GM18909 (cell line): ENCODE measurements at regions not wholly inside any gene's neighbourhood (a gene's known extent, or its start where the extent isn't known, plus 50 kb on each side); places are given as distances from the start of the nearest gene placed in this dataset.

Experiments used
- ATAC-seq: cut with Tn5 transposase; IDR thresholded peaks from one replicate; pipeline ENCODE4 v1.9.1; 2021; ENCODE audit warnings: mild to moderate bottlenecking; ENCODE audit not compliant: unreplicated experiment, poor library complexity

DNA sequence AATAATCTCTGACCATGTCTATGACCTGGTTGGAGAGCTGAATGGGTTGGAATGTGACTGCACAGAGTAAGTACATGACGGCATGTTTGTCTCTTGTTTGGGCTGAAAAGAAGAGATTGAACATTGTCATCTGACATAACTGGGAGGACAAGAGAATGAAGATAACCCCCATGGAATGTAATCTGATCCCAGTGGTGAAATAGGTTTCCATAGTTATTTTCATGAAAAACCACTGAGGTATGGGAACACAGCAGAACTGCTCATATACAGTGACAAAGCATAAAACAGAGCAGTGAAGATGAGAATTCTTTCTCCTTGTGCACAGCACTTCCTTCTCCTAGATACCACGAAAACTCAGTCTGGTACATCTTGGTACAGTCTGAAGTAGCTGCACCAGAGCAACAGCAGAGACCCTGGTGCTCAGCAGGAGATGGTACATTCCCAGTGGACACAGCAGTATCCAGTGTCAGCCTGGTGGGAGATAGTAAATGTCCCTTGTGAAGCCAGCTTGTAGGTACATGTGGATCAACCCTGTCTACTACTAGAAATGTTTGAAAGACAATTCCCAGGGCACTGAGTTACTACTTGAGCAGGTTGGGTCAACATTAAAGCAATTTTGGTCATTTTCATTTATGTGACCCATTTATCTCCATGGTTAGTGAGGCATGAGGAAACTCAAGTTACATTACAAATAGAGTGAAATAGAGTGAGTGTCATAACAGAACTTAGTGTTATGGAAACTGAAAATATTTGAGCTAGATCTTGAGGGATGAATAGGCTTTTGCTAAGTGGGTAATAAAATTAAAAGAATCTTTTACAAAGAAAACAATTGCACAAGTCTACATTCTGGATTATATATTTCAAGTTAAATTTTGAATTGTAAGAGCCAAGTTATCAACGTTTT lies 178.3 kb downstream of the SUCNR1 start:
- peak; percentile 58 for ATAC-seq

DNA sequence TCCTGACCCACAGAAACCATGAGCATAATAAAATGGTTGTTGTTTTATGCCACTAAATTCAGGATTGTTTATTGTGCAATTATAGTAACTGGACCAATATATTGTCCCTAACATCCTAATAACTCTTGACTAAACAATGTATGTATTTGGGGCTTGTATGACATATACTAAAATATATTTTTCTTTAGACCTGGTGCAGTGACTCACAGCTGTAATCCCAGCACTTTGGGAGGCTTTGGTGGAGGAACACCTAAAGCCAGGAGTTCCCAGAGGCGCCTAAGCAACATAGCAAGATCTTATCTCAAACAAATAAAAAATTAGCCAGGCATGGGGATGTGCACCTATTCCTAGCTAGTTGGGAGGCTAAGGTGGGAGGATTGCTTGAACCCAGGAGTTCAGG lies 180.4 kb downstream of the SUCNR1 start:
- ATAC-seq, result no peak

DNA sequence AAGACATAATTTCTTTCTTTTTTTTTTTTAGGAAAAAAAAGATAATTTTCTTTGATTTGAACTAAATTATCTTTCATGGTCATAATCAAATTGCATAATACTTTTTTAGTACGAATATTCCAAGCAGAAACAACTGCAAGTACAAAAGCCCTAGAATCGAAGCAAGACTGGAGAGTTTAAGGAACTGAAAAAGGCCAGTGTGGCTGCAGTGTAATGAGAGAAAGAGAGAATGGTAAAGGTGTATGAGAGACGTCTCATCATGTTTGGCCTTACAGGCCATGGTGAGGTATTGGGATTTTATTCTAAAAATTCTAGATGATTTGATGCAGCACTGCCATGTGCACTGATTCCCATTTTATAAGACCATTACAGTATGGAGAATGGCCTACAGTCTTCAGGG lies 180.9 kb downstream of the SUCNR1 start:
- ATAC-seq, result peak; percentile 47

DNA sequence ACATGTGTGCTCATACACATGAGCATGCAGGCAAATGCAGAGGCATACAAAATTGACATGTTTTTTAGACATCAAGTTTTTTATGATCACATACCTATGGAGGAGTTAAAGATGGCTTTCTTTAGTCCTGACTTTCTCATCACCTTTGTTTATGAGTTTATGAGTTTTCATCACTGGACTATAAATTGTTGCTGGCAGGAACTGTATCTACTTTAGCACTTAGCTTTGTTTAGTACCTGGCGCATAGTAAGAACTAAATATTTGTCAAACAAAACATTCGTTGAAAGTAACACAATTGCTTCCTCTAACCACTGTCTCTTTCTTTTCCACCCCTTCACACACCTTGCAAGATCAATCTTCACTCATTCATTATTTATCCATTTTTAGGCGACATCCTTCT lies 182.6 kb downstream of the SUCNR1 start:
- ATAC-seq, result no peak

DNA sequence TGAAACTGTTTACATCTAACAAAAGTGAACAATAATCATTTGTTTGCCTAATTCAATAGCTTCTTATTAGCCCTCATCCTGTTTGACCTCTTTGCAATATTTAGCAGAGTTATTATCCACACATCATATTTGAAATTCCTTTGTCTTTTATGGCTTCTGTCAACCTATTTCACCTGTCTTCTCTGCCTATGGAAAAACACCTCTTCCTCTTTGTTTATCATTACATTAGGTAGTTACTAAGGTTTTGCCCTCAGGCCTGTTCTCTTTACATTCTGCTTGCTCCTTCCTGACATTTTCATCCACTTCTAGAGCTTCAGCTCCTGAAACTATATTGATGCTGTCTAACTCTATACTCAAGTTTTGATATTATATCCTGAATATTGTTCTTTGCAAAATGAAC lies 183.0 kb downstream of the SUCNR1 start:
- ATAC-seq, result no peak

DNA sequence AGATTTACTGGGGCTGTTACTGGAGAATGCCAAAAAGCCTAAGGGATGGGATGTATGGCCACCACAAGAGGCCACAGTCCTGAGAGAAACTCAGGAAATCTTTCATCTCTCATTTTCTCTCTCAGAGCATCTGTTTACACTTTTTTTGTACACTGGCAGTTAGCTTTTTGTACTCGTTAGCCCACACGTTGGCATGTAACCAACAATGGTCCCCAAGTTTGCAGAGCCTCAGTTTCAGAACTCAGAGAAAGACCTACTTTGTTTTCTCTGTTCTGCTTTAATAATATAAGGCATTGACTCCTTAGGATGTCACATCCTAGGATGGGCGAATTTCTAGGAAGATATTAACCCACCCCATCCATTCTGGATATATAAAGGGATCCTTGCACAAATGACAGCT lies 183.5 kb downstream of the SUCNR1 start:
- ATAC-seq, result no peak

DNA sequence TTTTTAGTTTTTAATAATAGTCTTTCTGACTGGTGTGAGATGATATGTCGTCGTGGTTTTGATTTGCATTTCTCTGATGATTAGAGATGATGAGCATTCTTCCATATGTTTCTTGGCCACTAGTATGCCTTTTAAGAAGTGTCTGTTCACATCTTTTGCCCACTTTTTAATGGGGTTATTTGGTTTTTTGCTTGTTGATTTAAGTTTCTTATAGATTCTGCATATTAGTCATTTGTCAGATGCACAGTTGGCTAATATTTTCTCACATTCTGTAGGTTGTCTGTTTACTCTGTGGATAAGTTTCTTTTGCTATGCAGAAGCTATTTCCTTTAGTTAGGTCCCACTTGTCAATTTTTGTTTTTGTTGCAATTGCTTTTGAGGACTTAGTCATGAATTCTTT lies 185.4 kb downstream of the SUCNR1 start:
- ATAC-seq, result no peak

DNA sequence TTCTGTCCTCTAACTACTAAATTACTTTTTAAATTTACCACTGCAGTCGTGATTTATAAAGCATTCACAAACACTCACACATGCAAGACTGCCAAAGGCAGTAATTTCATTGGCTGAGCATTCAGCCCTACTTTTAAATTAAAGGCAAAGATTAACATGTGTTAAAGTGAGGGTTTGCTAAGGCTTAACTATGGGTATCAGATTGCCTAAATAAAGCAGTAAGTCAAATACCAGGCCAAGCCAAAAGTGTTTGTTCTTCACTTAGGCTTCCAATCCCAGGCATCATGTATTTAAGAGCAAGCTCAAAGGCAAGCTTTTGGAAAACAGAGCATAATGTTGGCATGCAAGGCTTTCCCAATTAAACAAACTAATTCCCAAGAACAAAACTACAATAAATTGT lies 187.3 kb downstream of the SUCNR1 start:
- no peak for ATAC-seq

DNA sequence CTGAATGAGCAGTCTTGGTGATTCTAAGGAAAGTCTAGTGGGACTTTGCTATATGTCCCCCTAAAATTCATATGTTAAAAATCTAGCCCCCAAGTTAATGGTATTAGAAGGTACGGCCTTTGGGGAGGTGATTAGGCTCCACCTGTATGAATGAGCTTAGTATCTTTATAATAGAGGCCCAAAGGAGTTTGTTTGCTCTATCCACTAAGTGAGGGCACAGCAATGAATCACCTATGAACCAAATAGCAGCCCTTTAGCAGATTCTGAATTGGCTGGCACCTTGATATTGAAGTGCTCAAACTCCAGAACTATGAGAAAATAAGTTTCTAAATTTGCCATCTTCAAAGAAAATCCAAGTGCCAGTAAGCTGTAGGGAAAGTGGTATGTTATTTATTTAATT lies 187.9 kb downstream of the SUCNR1 start:
- no peak for ATAC-seq

DNA sequence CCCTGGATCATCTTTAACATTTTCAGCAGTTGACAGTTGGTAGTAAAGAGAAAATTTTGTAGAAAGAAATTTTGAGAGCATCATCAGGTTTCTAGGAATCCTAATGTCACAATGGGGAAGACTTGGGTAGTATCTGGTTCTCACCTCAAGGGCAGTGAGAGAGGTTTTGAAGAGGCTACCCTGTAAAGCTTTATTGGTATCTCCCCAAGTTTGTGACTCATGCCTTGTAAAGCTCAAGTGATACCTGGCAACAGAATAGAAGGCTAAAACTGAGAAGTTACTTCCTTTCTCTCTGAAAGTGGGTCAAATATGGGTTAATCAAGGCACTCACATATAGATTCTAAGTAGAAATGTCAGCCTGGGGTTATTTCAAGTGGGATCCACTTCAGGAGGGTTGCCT lies 196.4 kb downstream of the SUCNR1 start:
- ATAC-seq, result no peak

DNA sequence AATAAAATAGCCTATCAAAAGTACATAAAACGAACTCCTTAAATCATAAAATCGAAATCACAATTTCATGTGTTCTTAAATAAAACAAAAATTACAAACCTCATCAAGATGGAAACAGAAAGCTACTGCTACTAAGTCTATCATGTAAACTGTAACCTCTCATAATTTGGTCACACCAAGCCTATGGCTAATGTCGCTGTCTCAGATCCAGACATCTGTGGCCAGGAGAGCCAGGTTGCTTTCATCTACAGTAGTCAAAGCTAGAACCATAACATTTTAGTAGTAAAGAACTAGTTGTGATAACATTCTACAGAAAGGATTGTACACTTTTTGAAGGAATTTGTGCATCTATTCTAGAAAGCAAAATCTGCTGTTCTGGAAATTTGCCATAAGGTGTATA lies 197.4 kb upstream of the MBNL1 start:
- ATAC-seq, result no peak

DNA sequence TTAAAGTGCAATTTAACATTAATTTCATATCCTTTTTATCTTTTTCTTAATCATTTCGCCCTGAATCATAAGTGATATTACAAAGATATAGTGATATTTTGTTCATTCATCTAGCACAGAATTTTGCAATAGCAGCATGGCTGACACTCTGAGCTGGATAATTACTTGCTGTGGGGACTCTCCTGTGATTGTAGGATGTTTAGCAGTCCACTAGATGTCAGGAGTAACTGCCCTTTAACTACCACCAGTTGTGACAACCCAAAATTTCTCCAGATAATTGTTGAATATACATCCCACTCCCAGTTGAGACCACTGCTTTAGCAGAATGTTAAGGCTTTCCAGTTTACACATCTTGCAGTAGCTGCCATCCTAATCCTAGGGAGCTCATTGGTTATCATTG lies 196.8 kb upstream of the MBNL1 start:
- peak; percentile 56 for ATAC-seq

DNA sequence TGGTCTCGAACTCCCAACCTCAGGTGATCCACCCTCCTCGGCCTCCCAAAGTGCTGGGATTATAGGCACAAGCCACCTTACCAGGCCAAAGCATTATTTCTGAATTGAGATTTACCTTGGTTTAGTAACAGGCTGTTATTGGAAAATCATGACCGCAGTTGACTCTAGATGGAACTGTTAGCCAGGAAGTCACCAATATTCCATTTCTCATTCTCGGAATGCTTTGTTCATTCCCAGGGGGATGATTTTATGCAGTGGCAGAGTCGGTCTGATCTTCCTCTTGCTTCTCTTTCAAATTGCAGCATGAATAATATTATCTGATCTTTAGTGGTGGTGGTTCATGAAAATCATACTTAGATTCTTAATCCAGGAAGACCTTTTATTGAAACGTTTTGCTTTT lies 195.5 kb upstream of the MBNL1 start:
- ATAC-seq, result no peak

DNA sequence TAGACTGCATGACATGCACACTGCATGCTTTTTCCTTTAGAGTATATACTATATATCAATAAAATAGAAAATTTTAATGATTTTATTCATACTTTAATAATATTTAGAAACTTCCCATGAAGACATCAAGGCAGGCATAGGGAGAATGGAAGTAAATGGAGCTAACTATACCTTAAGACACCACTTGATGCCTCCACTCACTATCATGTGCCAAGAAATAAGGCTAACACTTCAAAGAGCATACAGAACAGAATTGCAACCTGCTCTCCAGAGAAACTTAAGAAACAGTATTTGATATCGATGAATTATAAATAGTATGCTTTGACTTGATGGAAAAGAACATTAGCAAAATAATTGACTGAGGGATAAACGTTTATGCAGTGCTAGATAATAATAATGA lies 192.6 kb upstream of the MBNL1 start:
- ATAC-seq, result no peak

DNA sequence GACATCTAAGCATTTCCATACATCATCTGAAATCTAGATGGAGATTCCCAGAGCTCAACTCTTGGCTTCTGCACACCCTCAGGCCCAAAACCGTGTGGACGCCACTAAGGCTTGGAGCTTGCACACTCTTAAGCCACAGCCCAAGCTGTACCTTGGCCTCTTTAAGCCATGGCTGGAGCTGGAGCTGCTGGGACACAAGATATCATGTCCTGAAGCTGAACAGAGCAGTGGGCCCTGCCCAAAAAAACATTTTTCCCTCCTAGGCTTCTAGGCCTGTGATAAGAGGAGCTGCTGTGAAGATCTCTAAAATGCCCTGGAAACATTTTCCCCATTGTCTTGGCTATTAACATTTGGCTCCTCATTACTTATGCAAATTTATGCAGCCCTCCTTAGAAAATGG lies 188.7 kb upstream of the MBNL1 start:
- ATAC-seq, result no peak

DNA sequence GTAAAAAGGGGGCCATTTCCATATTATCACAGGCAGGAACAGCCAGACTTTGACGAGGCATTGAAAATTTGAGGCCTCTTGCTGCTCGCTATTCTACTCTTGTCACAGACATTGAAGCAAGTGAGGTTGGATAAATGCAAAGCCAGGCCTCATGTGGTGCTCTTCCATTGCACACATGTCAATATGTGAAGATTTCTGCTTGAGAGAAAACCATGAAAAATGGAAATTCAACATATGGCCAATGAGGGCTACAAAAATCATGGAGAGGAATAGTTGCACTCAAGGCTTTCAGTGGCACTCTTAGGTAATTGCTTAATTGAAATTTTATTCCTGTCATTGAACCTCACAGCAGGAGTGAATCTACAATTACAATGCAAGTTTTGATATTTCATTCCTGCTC lies 185.6 kb upstream of the MBNL1 start:
- ATAC-seq, result no peak

DNA sequence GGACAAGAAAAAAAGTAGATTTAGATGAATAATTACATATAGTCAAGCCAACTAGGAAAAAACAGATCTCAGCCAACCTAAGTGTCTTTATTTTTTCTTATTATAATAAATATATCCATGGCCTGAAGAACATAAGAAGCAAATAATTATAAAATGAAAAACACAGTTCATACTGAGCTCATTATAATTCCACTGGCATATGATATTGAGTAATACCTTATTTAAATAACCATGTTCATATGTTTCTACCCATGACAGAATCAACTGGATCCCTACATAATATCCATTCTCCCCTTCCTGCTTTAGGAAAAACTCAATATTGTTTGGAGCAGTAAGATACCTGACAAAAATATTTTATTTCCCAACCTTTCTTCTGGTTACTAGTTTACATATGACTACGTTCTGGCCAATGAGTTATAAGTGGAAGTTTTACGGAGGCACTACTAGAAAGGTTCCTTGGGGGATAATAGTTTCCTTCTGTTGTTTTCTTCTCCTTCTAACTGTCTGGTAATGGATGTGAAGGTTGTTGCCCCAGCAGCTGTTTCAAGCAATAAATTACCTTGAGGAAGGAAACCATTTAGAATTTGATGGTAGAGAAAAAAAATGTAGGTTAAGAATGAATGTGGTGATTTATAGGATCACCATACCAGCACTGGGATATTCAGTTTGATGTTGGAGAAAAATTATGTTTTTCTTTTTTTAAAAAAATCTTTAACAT lies 184.1 kb upstream of the MBNL1 start:
- no peak for ATAC-seq

DNA sequence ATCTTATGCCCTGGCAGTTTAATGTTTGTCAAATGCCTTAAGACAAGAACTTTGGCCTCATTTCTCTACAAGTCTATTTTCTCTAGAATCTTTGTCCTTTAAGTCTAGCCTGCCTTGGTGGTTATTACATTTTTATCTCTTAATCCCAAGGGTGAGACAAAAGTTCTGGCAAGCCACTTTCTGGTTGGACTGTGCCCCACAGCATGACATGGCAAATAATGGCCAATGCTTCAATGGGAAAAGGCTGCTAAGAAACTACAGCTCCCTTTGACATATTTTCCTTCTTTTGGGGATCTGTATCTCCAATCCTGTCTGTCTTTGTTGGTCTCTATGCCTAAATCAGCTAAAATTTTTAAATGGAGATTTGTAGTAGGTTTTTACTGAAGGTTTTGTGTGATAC lies 181.6 kb upstream of the MBNL1 start:
- no peak for ATAC-seq

DNA sequence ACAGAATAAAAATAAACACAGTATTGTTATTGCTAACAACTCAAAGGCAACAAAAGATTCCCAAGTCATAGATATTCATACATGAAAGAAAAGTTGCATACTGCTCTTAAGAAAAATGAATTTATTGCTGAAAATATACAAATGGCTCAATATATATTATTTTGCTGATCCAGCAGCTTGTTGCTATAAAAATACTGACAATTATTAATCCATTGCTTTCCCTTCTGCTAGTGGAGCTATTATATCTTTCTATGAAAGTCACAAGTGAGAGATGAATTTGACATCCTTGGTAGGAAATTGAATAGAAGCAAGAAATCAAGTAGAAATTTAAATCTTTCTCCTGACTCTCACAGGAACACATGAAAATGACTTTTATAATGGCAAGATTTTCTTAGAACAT lies 179.2 kb upstream of the MBNL1 start:
- no peak for ATAC-seq

DNA sequence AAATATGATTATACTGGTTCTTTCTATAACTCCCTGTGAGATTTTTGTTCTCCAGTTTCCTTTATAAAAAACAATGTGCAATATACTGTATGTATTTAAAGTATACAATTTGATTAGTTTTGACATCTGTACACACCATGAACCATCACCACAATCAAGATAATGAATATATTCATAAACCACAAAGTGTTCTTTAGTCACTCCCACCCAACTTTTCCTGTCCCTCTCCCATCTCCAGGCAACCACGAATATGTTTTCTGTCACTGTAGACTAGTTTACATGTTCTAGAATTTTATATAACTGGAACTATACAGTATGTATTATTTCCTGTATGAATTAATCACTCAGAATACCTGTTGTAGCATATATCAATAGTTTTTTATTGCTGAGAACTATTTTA lies 177.0 kb upstream of the MBNL1 start:
- no peak for ATAC-seq

DNA sequence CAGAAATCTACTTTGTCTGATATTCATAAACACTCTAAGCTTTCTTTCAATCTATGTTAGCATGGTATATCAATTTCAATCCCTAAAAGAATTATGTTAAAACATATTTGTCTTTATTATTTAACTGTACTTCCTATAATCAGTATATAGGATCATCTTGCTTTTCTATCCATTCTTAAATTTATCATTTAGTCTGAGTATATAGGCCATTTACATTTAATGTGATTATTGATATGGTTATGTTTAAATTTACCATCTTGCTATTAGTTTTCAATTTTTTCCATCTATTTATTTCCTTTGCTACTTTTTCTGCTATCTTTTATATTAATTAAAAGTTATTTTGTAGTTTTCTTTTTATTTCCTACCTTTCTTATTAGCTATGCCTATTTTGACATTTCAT lies 174.8 kb upstream of the MBNL1 start:
- no peak for ATAC-seq

DNA sequence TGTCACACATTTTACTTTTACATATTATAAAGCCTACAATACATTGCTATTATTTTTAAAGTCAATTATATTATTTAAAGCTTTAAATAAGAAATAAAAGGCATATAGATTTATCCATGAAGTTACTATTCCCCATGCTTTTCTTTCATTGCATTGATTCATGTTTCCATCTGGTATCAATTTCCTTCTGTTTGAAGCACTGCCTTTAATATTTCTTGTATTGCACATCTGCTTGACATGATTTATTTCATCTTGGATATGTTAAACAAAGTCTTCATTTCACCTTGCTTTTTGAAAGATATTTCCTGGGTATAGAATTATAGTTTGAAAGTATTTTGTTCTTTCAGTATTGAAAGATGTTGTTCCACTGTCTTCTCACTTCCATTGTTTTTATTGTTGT lies 174.3 kb upstream of the MBNL1 start:
- ATAC-seq, result no peak
